K562 (cell line): ENCODE measurements at regions not wholly inside any gene's neighbourhood (a gene's known extent, or its start where the extent isn't known, plus 50 kb on each side); places are given as distances from the start of the nearest gene placed in this dataset.

Experiments
- ATAC-seq: fragments of 200-7000 bp; cut with Tn5 transposase; 3 replicates; pipeline ENCODE4 v1.9.1; 2020; ENCODE audit warnings: moderate library complexity
- BruUV-seq: library from RNA; stranded (reverse); fragments of 400-500 nt; replicated peaks from 2 replicates; lab custom pipeline; 2021; lab: Mats Ljungman, UMichigan
- CTCF ChIA-PET: fragments of 300-600 bp; formaldehyde crosslinking; extraction: SDS; loops from one replicate; lab custom pipeline; 2021; ENCODE audit warnings: low intra/inter-chr PET ratio; lab: Yijun Ruan, JAX
- POLR2A ChIA-PET: fragments of 300-600, 350-650 bp; sonication (Branson Sonifier 250); formaldehyde crosslinking; extraction: SDS; loops from one replicate; lab custom pipeline; 2021; ENCODE audit warnings: antibody characterized with exemption, inconsistent platforms; lab: Yijun Ruan, JAX
- DNase-seq, 4 experiments: peaks; one replicate each; pipeline versions ENCODE4 v3.0.0 to v3.0.0-alpha.2; 2011 to 2018; ENCODE audit warnings: low spot score in 3 of 4, mixed read lengths in 3 of 4; ENCODE audit errors: extremely low read depth in 1 of 4
- FAIRE-seq: peaks from 2 replicates; lab custom pipeline; 2011; peaks lifted over from hg19 to GRCh38; lab: Jason Lieb, UNC
- H2AFZ ChIP-seq: 2 replicates; pipeline ENCODE4 v1.6.0; 2011; ENCODE audit warnings: low read depth, low read length, control low read depth, inconsistent platforms
- H3K27ac ChIP-seq: fragments of 200-600 bp; 3 replicates; pipeline ENCODE4 v1.8.0; 2011; ENCODE audit warnings: low read depth, mild to moderate bottlenecking, control low read depth, inconsistent platforms, low read length, moderate library complexity, mixed read lengths; ENCODE audit errors: extremely low read depth
- H3K27me3 ChIP-seq, 2 experiments: fragments of 300-600 bp in 1 of 2; 2 replicates in 1 of 2; 3 replicates in 1 of 2; pipeline versions ENCODE4 v1.6.0 to v1.8.0; 2011; ENCODE audit warnings: inconsistent platforms in 2 of 2, low read length in 2 of 2, mild to moderate bottlenecking in 1 of 2, mixed read lengths in 1 of 2, moderate library complexity in 1 of 2; ENCODE audit not compliant: control insufficient read depth in 2 of 2, insufficient read depth in 2 of 2
- H3K36me3 ChIP-seq: fragments of 300-600 bp; 3 replicates; pipeline ENCODE4 v1.8.0; 2011; ENCODE audit warnings: mild to moderate bottlenecking, low read length, inconsistent platforms; ENCODE audit not compliant: control insufficient read depth, insufficient read depth
- H3K4me1 ChIP-seq, 2 experiments: fragments of 200-600 bp in 1 of 2; replicated peaks in 1 of 2; 2 replicates in 1 of 2; 3 replicates in 1 of 2; pipeline versions ENCODE4 v1.5.1 to v1.8.0; 2011; ENCODE audit warnings: inconsistent platforms in 2 of 2, low read length in 2 of 2, mild to moderate bottlenecking in 1 of 2, mixed read lengths in 1 of 2, moderate library complexity in 1 of 2; ENCODE audit not compliant: control insufficient read depth in 2 of 2, insufficient read depth in 2 of 2
- H3K4me2 ChIP-seq: 2 replicates; pipeline ENCODE4 v1.6.1; 2011; ENCODE audit warnings: low read length, control low read depth, inconsistent platforms, mixed read lengths; ENCODE audit not compliant: insufficient read depth
- H3K4me3 ChIP-seq: fragments of 200-600 bp; sonication (generic), shearing (Covaris generic); 2 replicates; pipeline ENCODE4 v1.5.1; 2016; ENCODE audit warnings: control low read depth, inconsistent platforms
- H3K79me2 ChIP-seq: fragments of 200-600 bp; 3 replicates; pipeline ENCODE4 v1.8.0; 2011; ENCODE audit warnings: low read length, inconsistent platforms; ENCODE audit not compliant: control insufficient read depth, insufficient read depth
- H3K9ac ChIP-seq, 2 experiments: 2 replicates each; pipeline versions ENCODE4 v1.6.0 to v1.6.1; 2011; ENCODE audit warnings: low read depth in 2 of 2, low read length in 2 of 2, control low read depth in 1 of 2, inconsistent platforms in 1 of 2, mild to moderate bottlenecking in 1 of 2, mixed read lengths in 1 of 2; ENCODE audit not compliant: insufficient read depth in 1 of 2
- H3K9me1 ChIP-seq: one replicate; pipeline ENCODE4 v1.6.0; 2011; ENCODE audit warnings: inconsistent platforms, mild to moderate bottlenecking, low read length, moderate library complexity; ENCODE audit not compliant: control insufficient read depth, insufficient read depth
- H3K9me3 ChIP-seq: replicated peaks from 2 replicates; pipeline ENCODE4 v1.5.1; 2011; ENCODE audit warnings: low read depth, low read length, inconsistent platforms; ENCODE audit not compliant: control insufficient read depth, insufficient read depth
- H4K20me1 ChIP-seq: replicated peaks from 2 replicates; pipeline ENCODE4 v1.6.1; 2011; ENCODE audit warnings: low read length, inconsistent platforms, mixed read lengths; ENCODE audit not compliant: control insufficient read depth, insufficient read depth
- HOMEZ ChIP-seq: fragments of 250-450 bp; sonication (Bioruptor Pico); IDR thresholded peaks from 2 replicates; pipeline ENCODE4 v1.4.0; 2020; ENCODE audit warnings: mild to moderate bottlenecking, moderate library complexity
- KLF1 ChIP-seq: fragments of 450-650 bp; IDR thresholded peaks from 2 replicates; pipeline ENCODE4 v1.6.1; 2016; ENCODE audit warnings: missing genetic modification characterization, missing compliant biosample characterization
- MYBL2 ChIP-seq, 2 experiments: fragments of 450-650 bp in 1 of 2; sonication (generic) in 1 of 2; formaldehyde crosslinking in 1 of 2; IDR thresholded peaks; 2 replicates each; pipeline versions ENCODE4 v1.6.1 to v1.8.1; 2017 to 2022; ENCODE audit warnings: borderline replicate concordance in 1 of 2, inconsistent platforms in 1 of 2, low read depth in 1 of 2, mild to moderate bottlenecking in 1 of 2, missing genetic modification reagents in 1 of 2, moderate library complexity in 1 of 2
- NCOA4 ChIP-seq: fragments of 450-650 bp; IDR thresholded peaks from 2 replicates; pipeline ENCODE4 v1.6.1; 2018; ENCODE audit warnings: mild to moderate bottlenecking; ENCODE audit not compliant: partially characterized antibody
- POLR2AphosphoS5 ChIP-seq: IDR thresholded peaks from 2 replicates; pipeline ENCODE4 v1.6.1; 2011; ENCODE audit warnings: mild to moderate bottlenecking, low read depth, low read length, moderate library complexity; ENCODE audit not compliant: control insufficient read depth, insufficient read depth
- RREB1 ChIP-seq: fragments of 250-450 bp; sonication (Bioruptor Pico); IDR thresholded peaks from 2 replicates; pipeline ENCODE4 v1.4.0; 2020
- TFAM ChIP-seq: fragments of 250-450 bp; sonication (Bioruptor Pico); conservative IDR thresholded peaks from 2 replicates; pipeline ENCODE4 v1.5.0; 2021; ENCODE audit warnings: mild to moderate bottlenecking, moderate library complexity
- THRA ChIP-seq: fragments of 450-650 bp; IDR thresholded peaks from 2 replicates; pipeline ENCODE4 v1.6.1; 2017; ENCODE audit warnings: mild to moderate bottlenecking, moderate library complexity
- THRAP3 ChIP-seq: fragments of 450-650 bp; IDR thresholded peaks from 2 replicates; pipeline ENCODE4 v1.6.1; 2016; ENCODE audit warnings: mild to moderate bottlenecking, inconsistent platforms, borderline replicate concordance
- ZNF212 ChIP-seq: fragments of 450-650 bp; formaldehyde crosslinking; IDR thresholded peaks from 2 replicates; pipeline ENCODE4 v1.4.0; 2020; ENCODE audit warnings: mild to moderate bottlenecking
- WGBS: fragments of 100-300 bp; shearing (Covaris generic); methylation state at CpG from one replicate; pipeline ENCODE4 v1.1.6; 2016; ENCODE audit warnings: low coverage, mixed read lengths; ENCODE audit not compliant: insufficient coverage; ENCODE audit errors: missing lambda C conversion rate; 5-methylcytosine and 5-hydroxymethylcytosine counted together
- in situ Hi-C: fragments of 300-500 bp; cut with MboI; formaldehyde crosslinking; loops from 4 replicates; pipeline ENCODE4 v1.15.0; 2018; ENCODE audit warnings: inconsistent platforms, mixed read lengths
- intact Hi-C: fragments of 100-400 bp; cut with micrococcal nuclease; formaldehyde crosslinking; loops from 2 replicates; pipeline ENCODE4 v1.14.2; 2022

- H3K9me1 ChIP-seq: no peaks in the 10 kb centered on the region
- H3K4me1 ChIP-seq: no peaks in the 10 kb centered on the region
- H3K36me3 ChIP-seq: no peaks in the 10 kb centered on the region
- 21% methylated on average over 4 of the region's 4 CpGs for WGBS
- no peak overlapping the region for H3K9ac ChIP-seq
- no TSS peak for BruUV-seq
- H3K4me2 ChIP-seq: no peak overlapping the region
- H3K4me3 ChIP-seq: no peak overlapping the region
- POLR2A ChIA-PET: no interaction called here
- no peaks in the 10 kb centered on the region for H3K27me3 ChIP-seq
- H3K79me2 ChIP-seq: no peaks in the 10 kb centered on the region
- DNase-seq (no peak), FAIRE-seq (no peak), ATAC-seq (no peak)
- no peak overlapping the region for H2AFZ ChIP-seq
- TF ChIP-seq THRA (no peak), NCOA4 (no peak), KLF1 (tag) (no peak), MYBL2 (IDR thresholded peaks at IDR 0.05; ENCODE audit: low read depth) (no peak), MYBL2 (CRISPR knock-in tag; IDR thresholded peaks at IDR 0.05; ENCODE audit: borderline replicate concordance) (no peak), THRAP3 (no peak), HOMEZ (CRISPR knock-in tag) (no peak), POLR2AphosphoS5 (no peak), ZNF212 (CRISPR knock-in tag) (no peak), TFAM (CRISPR knock-in tag) (no peak), RREB1 (CRISPR knock-in tag) (no peak)
- intact Hi-C loops (no loop called here), in situ Hi-C loops (no loop called here)
- H3K27ac ChIP-seq: no peak overlapping the region
- CTCF ChIA-PET: no interaction called here
- no peaks in the 10 kb centered on the region for H4K20me1 ChIP-seq
- 0 out of 2 replicates have a peak, but pooled peaks cover 2% of the 10 kb centered on the region for H3K9me3 ChIP-seq
Measured at GRCh38 chr2:138424436-138425140, 77.0 kb upstream of the SPOPL start.
